H9 (cell line): ENCODE measurements at regions not wholly inside any gene's neighbourhood (a gene's known extent, or its start where the extent isn't known, plus 50 kb on each side); places are given as distances from the start of the nearest gene placed in this dataset.

ENCODE experiments used
- DNase-seq: peaks from one replicate; pipeline ENCODE4 v3.0.0-alpha.2; 2017
- H2AFZ ChIP-seq: one replicate; pipeline ENCODE4 v1.6.1; 2013; ENCODE audit warnings: mild to moderate bottlenecking, low read length, control low read depth, moderate library complexity
- H2AK5ac ChIP-seq: 2 replicates; pipeline ENCODE4 v1.6.1; 2013; ENCODE audit warnings: low read length, control low read depth, mixed read lengths; ENCODE audit not compliant: insufficient read length
- H2BK120ac ChIP-seq: one replicate; pipeline ENCODE4 v1.6.1; 2013; ENCODE audit warnings: low read depth, mild to moderate bottlenecking, low read length, control low read depth, inconsistent platforms; ENCODE audit not compliant: poor library complexity, severe bottlenecking
- H2BK12ac ChIP-seq: 2 replicates; pipeline ENCODE4 v1.6.1; 2013; ENCODE audit warnings: low read length, control low read depth, mixed read lengths, low read depth; ENCODE audit not compliant: insufficient read length
- H2BK15ac ChIP-seq: 2 replicates; pipeline ENCODE4 v1.6.1; 2013; ENCODE audit warnings: low read depth, low read length, control low read depth
- H2BK20ac ChIP-seq: one replicate; pipeline ENCODE4 v1.6.1; 2013; ENCODE audit warnings: low read depth, mild to moderate bottlenecking, low read length, control low read depth, inconsistent platforms; ENCODE audit not compliant: poor library complexity, severe bottlenecking
- H2BK5ac ChIP-seq: 2 replicates; pipeline ENCODE4 v1.6.1; 2013; ENCODE audit warnings: low read length, control low read depth, mixed read lengths; ENCODE audit not compliant: insufficient read length
- H3K14ac ChIP-seq: 2 replicates; pipeline ENCODE4 v1.6.1; 2013; ENCODE audit warnings: low read length, control low read depth; ENCODE audit not compliant: insufficient read depth
- H3K18ac ChIP-seq: 2 replicates; pipeline ENCODE4 v1.6.1; 2013; ENCODE audit warnings: low read depth, mild to moderate bottlenecking, mixed read lengths, low read length, control low read depth; ENCODE audit not compliant: insufficient read length
- H3K23ac ChIP-seq: 2 replicates; pipeline ENCODE4 v1.6.1; 2013; ENCODE audit warnings: low read length, control low read depth, mixed read lengths, low read depth; ENCODE audit not compliant: insufficient read length
- H3K23me2 ChIP-seq: 2 replicates; pipeline ENCODE4 v1.6.1; 2013; ENCODE audit warnings: low read depth, mild to moderate bottlenecking, mixed read lengths, low read length, control low read depth; ENCODE audit not compliant: insufficient read length, poor library complexity, severe bottlenecking
- H3K27ac ChIP-seq: 2 replicates; pipeline ENCODE4 v1.5.1; 2013; ENCODE audit warnings: low read length, control low read depth, mixed read lengths, low read depth; ENCODE audit not compliant: insufficient read length
- H3K27me3 ChIP-seq: 2 replicates; pipeline ENCODE4 v1.6.1; 2013; ENCODE audit warnings: low read length, control low read depth, inconsistent platforms; ENCODE audit not compliant: insufficient read depth
- H3K4ac ChIP-seq: 2 replicates; pipeline ENCODE4 v1.6.1; 2013; ENCODE audit warnings: low read depth, mild to moderate bottlenecking, control low read depth, inconsistent platforms, low read length, moderate library complexity
- H3K4me1 ChIP-seq: 2 replicates; pipeline ENCODE4 v1.6.1; 2013; ENCODE audit warnings: low read length, control low read depth, inconsistent platforms; ENCODE audit not compliant: insufficient read depth
- H3K4me2 ChIP-seq: 2 replicates; pipeline ENCODE4 v1.6.1; 2013; ENCODE audit warnings: low read length, control low read depth, mixed read lengths; ENCODE audit not compliant: insufficient read length, insufficient read depth
- H3K56ac ChIP-seq: 2 replicates; pipeline ENCODE4 v1.6.1; 2013; ENCODE audit warnings: low read depth, mild to moderate bottlenecking, mixed read lengths, low read length, control low read depth; ENCODE audit not compliant: insufficient read length
- H3K79me1 ChIP-seq: 2 replicates; pipeline ENCODE4 v1.6.1; 2013; ENCODE audit warnings: low read depth, mild to moderate bottlenecking, moderate library complexity, low read length, control low read depth, inconsistent platforms; ENCODE audit not compliant: insufficient read depth, poor library complexity, severe bottlenecking
- H3K79me2 ChIP-seq: 2 replicates; pipeline ENCODE4 v1.6.1; 2013; ENCODE audit warnings: low read length, control low read depth, inconsistent platforms; ENCODE audit not compliant: insufficient read depth
- H3K9ac ChIP-seq: 2 replicates; pipeline ENCODE4 v1.6.1; 2013; ENCODE audit warnings: low read length, control low read depth, mixed read lengths; ENCODE audit not compliant: insufficient read length; ENCODE audit errors: extremely low read depth
- H3K9me3 ChIP-seq: one replicate; pipeline ENCODE4 v1.6.1; 2013; ENCODE audit warnings: low read depth, low read length, inconsistent platforms; ENCODE audit not compliant: control insufficient read depth
- H3T11ph ChIP-seq: one replicate; pipeline ENCODE4 v1.6.1; 2013; ENCODE audit warnings: mild to moderate bottlenecking, low read length, control low read depth, inconsistent platforms
- H4K20me1 ChIP-seq: one replicate; pipeline ENCODE4 v1.6.1; 2013; ENCODE audit not compliant: control insufficient read depth, insufficient read length, insufficient read depth
- H4K5ac ChIP-seq: 2 replicates; pipeline ENCODE4 v1.6.1; 2013; ENCODE audit warnings: low read depth, mild to moderate bottlenecking, mixed read lengths, low read length, control low read depth; ENCODE audit not compliant: insufficient read length
- H4K8ac ChIP-seq: replicated peaks from 2 replicates; pipeline ENCODE4 v1.6.1; 2013; ENCODE audit warnings: low read length, control low read depth, mixed read lengths, low read depth; ENCODE audit not compliant: insufficient read length
- H4K91ac ChIP-seq: 2 replicates; pipeline ENCODE4 v1.6.1; 2013; ENCODE audit warnings: low read depth, mild to moderate bottlenecking, moderate library complexity, mixed read lengths, low read length, control low read depth; ENCODE audit not compliant: insufficient read length
- H3K27ac Mint-ChIP-seq, 3 experiments: 2 replicates in 2 of 3; 3 replicates in 1 of 3; pipeline ENCODE4 v1.8.0; 2020 to 2021; ENCODE audit warnings: mixed read lengths in 3 of 3, mild to moderate bottlenecking in 1 of 3, moderate library complexity in 1 of 3
- H3K27me3 Mint-ChIP-seq: 2 replicates; pipeline ENCODE4 v1.8.0; 2021; ENCODE audit warnings: low read depth, mild to moderate bottlenecking, moderate library complexity, mixed read lengths
- H3K36me3 Mint-ChIP-seq, 3 experiments: 2 replicates in 2 of 3; 3 replicates in 1 of 3; pipeline ENCODE4 v1.8.0; 2020 to 2021; ENCODE audit warnings: low read depth in 3 of 3, mixed read lengths in 3 of 3; ENCODE audit not compliant: insufficient read depth in 1 of 3
- H3K4me1 Mint-ChIP-seq, 2 experiments: 2 replicates each; pipeline ENCODE4 v1.8.0; 2020; ENCODE audit warnings: mixed read lengths in 2 of 2
- H3K4me3 Mint-ChIP-seq, 2 experiments: 2 replicates in 1 of 2; 3 replicates in 1 of 2; pipeline ENCODE4 v1.8.0; 2020 to 2021; ENCODE audit warnings: mild to moderate bottlenecking in 2 of 2, mixed read lengths in 2 of 2, moderate library complexity in 1 of 2
- H3K9me3 Mint-ChIP-seq, 2 experiments: 2 replicates in 1 of 2; 3 replicates in 1 of 2; pipeline ENCODE4 v1.8.0; 2020; ENCODE audit warnings: mild to moderate bottlenecking in 2 of 2, mixed read lengths in 2 of 2, moderate library complexity in 1 of 2
- WGBS: extraction: QIAGEN DNeasy Blood & Tissue Kit; methylation state at CpG from one replicate; pipeline ENCODE4 v1.1.7; 2013; ENCODE audit warnings: missing lambda C conversion rate, low lambda C conversion rate, mixed read lengths; ENCODE audit not compliant: insufficient read length; ENCODE audit errors: extremely low coverage; 5-methylcytosine and 5-hydroxymethylcytosine counted together
- TF ChIP-seq, protein P1 (sequence below): fragments of 200-600 bp; sonication (generic); conservative IDR thresholded peaks from 3 replicates; pipeline ENCODE4 v1.8.0; 2021; ENCODE audit warnings: antibody characterized with exemption, mild to moderate bottlenecking

DNA sequence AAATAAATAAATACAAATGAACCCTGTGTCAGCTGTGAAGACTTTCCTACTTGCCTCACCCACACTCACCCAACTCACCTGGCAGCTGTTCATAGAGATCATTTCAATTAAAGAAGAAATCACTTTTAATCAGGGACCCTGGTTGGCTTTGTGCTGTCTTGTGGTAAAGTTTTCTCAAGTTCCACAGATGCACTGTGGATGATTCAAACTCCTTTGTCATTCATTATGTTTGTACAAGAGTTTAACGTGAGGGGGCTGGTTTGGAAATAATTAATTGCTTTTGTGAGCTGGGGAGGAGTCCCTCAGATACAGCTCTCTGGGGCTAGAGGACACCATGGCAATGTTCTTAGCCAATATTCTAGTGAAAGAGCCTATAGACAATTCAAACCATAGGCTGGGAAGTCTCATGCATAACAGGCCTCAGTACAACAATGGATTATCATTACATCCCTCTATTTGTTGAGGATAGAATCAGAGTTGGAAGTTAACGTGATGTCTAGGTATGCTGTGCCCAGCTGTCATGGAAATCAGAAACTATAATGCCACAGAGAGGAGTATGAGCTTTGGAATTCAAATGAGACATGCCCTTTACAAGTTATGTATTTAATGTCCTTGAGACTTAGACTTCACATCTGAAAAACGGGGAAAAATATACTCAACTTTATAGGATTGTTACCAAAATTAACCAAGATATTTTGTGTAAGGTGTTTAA, 698.5 kb downstream of the KCNA4 start:
- no peak overlapping the region for H2BK12ac ChIP-seq
- no peak overlapping the region for H2BK15ac ChIP-seq
- H2BK5ac ChIP-seq = no peak overlapping the region
- no peaks in the 10 kb centered on the region for H3K4me1 ChIP-seq
- H4K91ac ChIP-seq = no peak overlapping the region
- H3K79me2 ChIP-seq = no peaks in the 10 kb centered on the region
- no peak overlapping the region for H3K4me2 ChIP-seq
- no peak overlapping the region for H3K23ac ChIP-seq
- no peak overlapping the region for H2BK20ac ChIP-seq
- Mint-ChIP-seq H3K4me1 (no peaks in the 10 kb centered on the region), H3K27me3 (no peaks in the 10 kb centered on the region), H3K4me3 (no peak overlapping the region), H3K27ac (no peak overlapping the region), H3K36me3 (no peaks in the 10 kb centered on the region), H3K9me3 (no peaks in the 10 kb centered on the region; a peak in 1 of 5 replicates)
- no peak overlapping the region for H3K4ac ChIP-seq
- H3T11ph ChIP-seq = no peak overlapping the region
- H3K27me3 ChIP-seq = no peaks in the 10 kb centered on the region
- WGBS = no CpG with 5 or more reads among the region's 3 CpGs
- no peaks in the 10 kb centered on the region for H4K20me1 ChIP-seq
- H3K27ac ChIP-seq = no peak overlapping the region
- no peak overlapping the region for H3K56ac ChIP-seq
- H2AFZ ChIP-seq = no peak overlapping the region
- DNase-seq = no peak
- H4K8ac ChIP-seq = no peak overlapping the region
- TF ChIP-seq, protein P1, sequence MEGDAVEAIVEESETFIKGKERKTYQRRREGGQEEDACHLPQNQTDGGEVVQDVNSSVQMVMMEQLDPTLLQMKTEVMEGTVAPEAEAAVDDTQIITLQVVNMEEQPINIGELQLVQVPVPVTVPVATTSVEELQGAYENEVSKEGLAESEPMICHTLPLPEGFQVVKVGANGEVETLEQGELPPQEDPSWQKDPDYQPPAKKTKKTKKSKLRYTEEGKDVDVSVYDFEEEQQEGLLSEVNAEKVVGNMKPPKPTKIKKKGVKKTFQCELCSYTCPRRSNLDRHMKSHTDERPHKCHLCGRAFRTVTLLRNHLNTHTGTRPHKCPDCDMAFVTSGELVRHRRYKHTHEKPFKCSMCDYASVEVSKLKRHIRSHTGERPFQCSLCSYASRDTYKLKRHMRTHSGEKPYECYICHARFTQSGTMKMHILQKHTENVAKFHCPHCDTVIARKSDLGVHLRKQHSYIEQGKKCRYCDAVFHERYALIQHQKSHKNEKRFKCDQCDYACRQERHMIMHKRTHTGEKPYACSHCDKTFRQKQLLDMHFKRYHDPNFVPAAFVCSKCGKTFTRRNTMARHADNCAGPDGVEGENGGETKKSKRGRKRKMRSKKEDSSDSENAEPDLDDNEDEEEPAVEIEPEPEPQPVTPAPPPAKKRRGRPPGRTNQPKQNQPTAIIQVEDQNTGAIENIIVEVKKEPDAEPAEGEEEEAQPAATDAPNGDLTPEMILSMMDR = no peak
- H4K5ac ChIP-seq = no peak overlapping the region
- no peak overlapping the region for H3K9ac ChIP-seq
- no peak overlapping the region for H3K18ac ChIP-seq
- H3K14ac ChIP-seq = no peak overlapping the region
- no peaks in the 10 kb centered on the region for H3K9me3 ChIP-seq
- no peak overlapping the region for H2BK120ac ChIP-seq
- no peak overlapping the region for H2AK5ac ChIP-seq
- no peaks in the 10 kb centered on the region for H3K23me2 ChIP-seq
- H3K79me1 ChIP-seq = no peaks in the 10 kb centered on the region
